ENCODE measurements at regions not wholly inside any gene's neighbourhood (a gene's known extent, or its start where the extent isn't known, plus 50 kb on each side); places are given as distances from the start of the nearest gene placed in this dataset.

- Mint-ChIP-seq H3K9me3 (peaks cover 0 to 2% of the 10 kb centered on the region in 2 donors), H3K27me3 (no peaks in the 10 kb centered on the region), H3K4me1 (no peaks in the 10 kb centered on the region), H3K27ac (no peak overlapping the region), H3K36me3 (no peaks in the 10 kb centered on the region), H3K4me3 (no peak overlapping the region)
- no peak for ATAC-seq (replicated peaks)
- DNase-seq = no peak
Observed at GRCh38 chr7:52670608-52671225, 364.7 kb upstream of the POM121L12 start.

GRCh38 chr7:52669031-52669430, 366.4 kb upstream of the POM121L12 start:
- Mint-ChIP-seq H3K36me3 (no peaks in the 10 kb centered on the region), H3K4me3 (no peak overlapping the region), H3K27me3 (no peaks in the 10 kb centered on the region), H3K9me3 (peaks cover 0 to 3% of the 10 kb centered on the region in 2 donors), H3K27ac (no peak overlapping the region), H3K4me1 (no peaks in the 10 kb centered on the region)
- ATAC-seq (replicated peaks) = no peak
- DNase-seq = no peak

- H3K4me1 Mint-ChIP-seq = no peaks in the 10 kb centered on the region
- no peak for DNase-seq
Observed at GRCh38 chr7:52668435-52668834, 367.0 kb upstream of the POM121L12 start.

GRCh38 chr7:52659178-52659577, 376.3 kb upstream of the POM121L12 start:
- peaks cover 3 to 4% of the 10 kb centered on the region in 2 donors for H3K9me3 Mint-ChIP-seq
- H3K27ac Mint-ChIP-seq = no peak overlapping the region
- no peak for ATAC-seq (replicated peaks)
- H3K4me1 Mint-ChIP-seq = no peaks in the 10 kb centered on the region
- H3K36me3 Mint-ChIP-seq = no peaks in the 10 kb centered on the region
- no peaks in the 10 kb centered on the region for H3K27me3 Mint-ChIP-seq
- H3K4me3 Mint-ChIP-seq = no peak overlapping the region
- no peak for DNase-seq

More at GRCh38 chr7:52668435-52668834, 367.0 kb upstream of the POM121L12 start:
- ATAC-seq (replicated peaks) = no peak
- Mint-ChIP-seq H3K36me3 (no peaks in the 10 kb centered on the region), H3K9me3 (peaks cover 0 to 3% of the 10 kb centered on the region in 2 donors), H3K27me3 (no peaks in the 10 kb centered on the region), H3K27ac (no peak overlapping the region), H3K4me3 (no peak overlapping the region)

GRCh38 chr7:52656098-52656497, 379.3 kb upstream of the POM121L12 start:
- ATAC-seq (replicated peaks) (no peak), DNase-seq (no peak)
- no peaks in the 10 kb centered on the region for H3K27me3 Mint-ChIP-seq
- H3K36me3 Mint-ChIP-seq = no peaks in the 10 kb centered on the region
- no peaks in the 10 kb centered on the region for H3K4me1 Mint-ChIP-seq
- no peak overlapping the region for H3K4me3 Mint-ChIP-seq
- no peak overlapping the region for H3K27ac Mint-ChIP-seq
- peaks cover 4 to 5% of the 10 kb centered on the region in 2 donors for H3K9me3 Mint-ChIP-seq

GRCh38 chr7:52652621-52653020, 382.8 kb upstream of the POM121L12 start:
- ATAC-seq (replicated peaks) = no peak
- no peak overlapping the region for H3K27ac Mint-ChIP-seq
- no peaks in the 10 kb centered on the region for H3K27me3 Mint-ChIP-seq
- no peaks in the 10 kb centered on the region for H3K36me3 Mint-ChIP-seq
- peaks cover 0 to 3% of the 10 kb centered on the region in 2 donors for H3K9me3 Mint-ChIP-seq
- no peaks in the 10 kb centered on the region for H3K4me1 Mint-ChIP-seq
- no peak for DNase-seq
- no peak overlapping the region for H3K4me3 Mint-ChIP-seq

- Mint-ChIP-seq H3K27me3 (no peaks in the 10 kb centered on the region), H3K27ac (no peak overlapping the region), H3K36me3 (no peaks in the 10 kb centered on the region), H3K9me3 (peaks cover 2 to 4% of the 10 kb centered on the region in 2 donors), H3K4me1 (no peaks in the 10 kb centered on the region), H3K4me3 (no peak overlapping the region)
- no peak for ATAC-seq (replicated peaks)
- DNase-seq = no peak
Observed at GRCh38 chr7:52648872-52649271, 386.6 kb upstream of the POM121L12 start.

GRCh38 chr7:52647046-52647445, 388.4 kb upstream of the POM121L12 start:
- no peak overlapping the region for H3K4me3 Mint-ChIP-seq
- no peak for DNase-seq
- H3K27me3 Mint-ChIP-seq = no peaks in the 10 kb centered on the region
- no peaks in the 10 kb centered on the region for H3K36me3 Mint-ChIP-seq
- H3K4me1 Mint-ChIP-seq = no peaks in the 10 kb centered on the region
- peaks cover 0 to 4% of the 10 kb centered on the region in 2 donors for H3K9me3 Mint-ChIP-seq
- no peak overlapping the region for H3K27ac Mint-ChIP-seq
- ATAC-seq (replicated peaks) = no peak

- DNase-seq (no peak), ATAC-seq (replicated peaks) (no peak)
- Mint-ChIP-seq H3K4me1 (no peaks in the 10 kb centered on the region), H3K4me3 (no peak overlapping the region), H3K27me3 (no peaks in the 10 kb centered on the region), H3K27ac (no peak overlapping the region), H3K9me3 (peaks cover 5 to 8% of the 10 kb centered on the region in 2 donors), H3K36me3 (no peaks in the 10 kb centered on the region)
Observed at GRCh38 chr7:52639981-52640380, 395.5 kb upstream of the POM121L12 start.

- DNase-seq (no peak), ATAC-seq (replicated peaks) (no peak)
- no peaks in the 10 kb centered on the region for H3K27me3 Mint-ChIP-seq
- H3K9me3 Mint-ChIP-seq = peaks cover 5 to 8% of the 10 kb centered on the region in 2 donors
- H3K36me3 Mint-ChIP-seq = no peaks in the 10 kb centered on the region
- no peaks in the 10 kb centered on the region for H3K4me1 Mint-ChIP-seq
- H3K27ac Mint-ChIP-seq = no peak overlapping the region
- H3K4me3 Mint-ChIP-seq = no peak overlapping the region
Observed at GRCh38 chr7:52639126-52639525, 396.3 kb upstream of the POM121L12 start.

- Mint-ChIP-seq H3K4me1 (no peaks in the 10 kb centered on the region), H3K9me3 (peaks cover 8 to 11% of the 10 kb centered on the region in 2 donors), H3K4me3 (no peak overlapping the region), H3K27ac (no peak overlapping the region), H3K36me3 (no peaks in the 10 kb centered on the region), H3K27me3 (no peaks in the 10 kb centered on the region)
- ATAC-seq (replicated peaks) (no peak), DNase-seq (no peak)
Observed at GRCh38 chr7:52635021-52635420, 400.4 kb upstream of the POM121L12 start.

GRCh38 chr7:52620849-52621248, 414.6 kb upstream of the POM121L12 start:
- Mint-ChIP-seq H3K27me3 (no peaks in the 10 kb centered on the region), H3K36me3 (no peaks in the 10 kb centered on the region), H3K27ac (no peak overlapping the region), H3K9me3 (peaks cover 0 to 4% of the 10 kb centered on the region in 2 donors), H3K4me1 (no peaks in the 10 kb centered on the region), H3K4me3 (no peak overlapping the region)
- DNase-seq = no peak
- no peak for ATAC-seq (replicated peaks)

- Mint-ChIP-seq H3K27ac (no peak overlapping the region), H3K9me3 (peaks cover 6 to 7% of the 10 kb centered on the region in 2 donors), H3K4me1 (no peaks in the 10 kb centered on the region), H3K4me3 (no peak overlapping the region), H3K27me3 (no peaks in the 10 kb centered on the region), H3K36me3 (no peaks in the 10 kb centered on the region)
- ATAC-seq (replicated peaks) (no peak), DNase-seq (no peak)
Observed at GRCh38 chr7:52616552-52616951, 418.9 kb upstream of the POM121L12 start.

GRCh38 chr7:52615021-52615695, 420.3 kb upstream of the POM121L12 start:
- Mint-ChIP-seq H3K9me3 (peaks cover 8 to 11% of the 10 kb centered on the region in 2 donors), H3K27me3 (no peaks in the 10 kb centered on the region), H3K4me1 (no peaks in the 10 kb centered on the region), H3K4me3 (no peak overlapping the region), H3K27ac (no peak overlapping the region), H3K36me3 (no peaks in the 10 kb centered on the region)
- DNase-seq = no peak
- no peak for ATAC-seq (replicated peaks)

GRCh38 chr7:52609511-52609910, 425.9 kb upstream of the POM121L12 start:
- ATAC-seq (replicated peaks) (no peak), DNase-seq (no peak)
- no peaks in the 10 kb centered on the region for H3K27me3 Mint-ChIP-seq
- H3K4me1 Mint-ChIP-seq = no peaks in the 10 kb centered on the region
- H3K27ac Mint-ChIP-seq = no peak overlapping the region
- peaks cover 3 to 19% of the 10 kb centered on the region in 2 donors for H3K9me3 Mint-ChIP-seq
- no peaks in the 10 kb centered on the region for H3K36me3 Mint-ChIP-seq
- H3K4me3 Mint-ChIP-seq = no peak overlapping the region
